DMS79 treated with DMSO at 0.1 percent for 48 hours (cell line): ENCODE measurements at regions not wholly inside any gene's neighbourhood (a gene's known extent, or its start where the extent isn't known, plus 50 kb on each side); places are given as distances from the start of the nearest gene placed in this dataset.
"Not testable (repeated sequence)": the region's sequence is repeated elsewhere in the genome, so short reads cannot be mapped to it uniquely, and the experiment has no call there.

Experiments
- DNase-seq: peaks from one replicate; lab custom pipeline; 2025; lab: John Stamatoyannopoulos, UW

DNA sequence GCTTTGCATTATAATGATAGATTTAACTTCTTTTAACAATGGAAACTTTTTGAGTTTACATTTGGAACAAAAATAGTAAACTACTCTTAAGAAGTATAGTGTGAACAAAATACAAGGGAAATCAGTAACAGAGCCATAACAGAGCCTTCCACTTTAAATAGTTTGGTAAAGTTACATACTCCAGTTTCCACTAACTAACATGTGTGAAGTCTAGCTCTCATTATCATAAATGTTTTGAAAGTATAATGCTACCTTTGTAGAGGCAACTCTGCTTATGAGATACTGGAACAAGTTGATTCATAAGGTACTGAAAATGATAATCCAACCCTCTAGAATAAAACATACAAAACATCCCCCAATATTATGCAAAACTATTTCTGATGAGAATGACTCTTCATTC, 1155.1 kb upstream of the ADGRL2 start:
- DNase-seq: no peak

DNA sequence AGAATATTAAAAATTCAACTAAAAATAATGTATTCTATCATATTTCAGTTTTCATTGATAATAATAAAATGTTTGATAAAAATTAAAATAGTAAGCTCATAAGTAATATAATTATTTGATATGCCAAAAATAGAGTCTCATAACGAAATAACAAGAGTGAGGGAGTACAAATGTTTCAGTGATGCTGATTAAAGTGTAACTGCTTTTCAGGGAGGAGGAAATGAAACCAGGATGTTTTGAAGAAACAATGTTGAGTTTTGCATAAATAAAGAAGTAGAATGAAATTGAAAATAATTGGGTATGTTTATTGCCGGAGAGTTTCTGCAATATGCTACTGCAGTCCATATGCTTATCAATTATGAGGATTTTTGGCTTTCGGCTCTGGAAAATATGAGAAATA, 1159.8 kb upstream of the ADGRL2 start:
- DNase-seq: no peak

DNA sequence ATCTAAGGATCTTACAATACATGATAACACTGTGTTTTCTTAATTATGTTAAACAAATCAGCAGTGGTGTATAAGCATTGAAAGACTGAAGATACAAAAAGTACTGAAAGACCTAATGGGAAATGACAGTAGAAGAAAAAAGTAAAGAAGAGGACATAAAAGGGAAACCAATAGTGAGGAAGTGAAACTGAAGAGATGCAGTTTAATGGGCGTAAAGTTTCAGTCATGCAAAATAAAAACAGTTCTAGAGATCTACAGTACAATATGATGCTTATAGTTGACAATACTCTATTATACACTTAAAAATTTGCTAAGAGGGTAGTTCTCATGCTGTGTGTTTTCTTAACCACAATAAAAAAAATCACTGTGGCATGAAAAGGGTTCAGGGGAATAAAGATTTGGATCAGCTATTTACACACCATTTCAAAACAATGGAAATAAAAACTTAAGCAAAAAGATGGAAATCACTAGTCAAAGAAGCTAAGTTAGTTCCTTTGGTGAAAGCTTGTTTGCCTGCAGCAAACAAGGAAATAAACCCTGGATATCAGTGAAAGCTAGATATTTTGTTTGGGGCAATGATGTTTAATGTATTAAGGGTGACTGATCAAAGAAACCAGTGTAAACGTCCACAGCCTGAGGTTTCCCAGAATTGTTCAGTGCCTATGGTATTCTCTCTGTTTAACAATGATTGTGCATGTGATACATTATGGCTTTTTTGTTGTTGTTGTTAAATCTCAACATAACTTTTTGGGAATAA, 1160.8 kb upstream of the ADGRL2 start:
- DNase-seq: no peak

DNA sequence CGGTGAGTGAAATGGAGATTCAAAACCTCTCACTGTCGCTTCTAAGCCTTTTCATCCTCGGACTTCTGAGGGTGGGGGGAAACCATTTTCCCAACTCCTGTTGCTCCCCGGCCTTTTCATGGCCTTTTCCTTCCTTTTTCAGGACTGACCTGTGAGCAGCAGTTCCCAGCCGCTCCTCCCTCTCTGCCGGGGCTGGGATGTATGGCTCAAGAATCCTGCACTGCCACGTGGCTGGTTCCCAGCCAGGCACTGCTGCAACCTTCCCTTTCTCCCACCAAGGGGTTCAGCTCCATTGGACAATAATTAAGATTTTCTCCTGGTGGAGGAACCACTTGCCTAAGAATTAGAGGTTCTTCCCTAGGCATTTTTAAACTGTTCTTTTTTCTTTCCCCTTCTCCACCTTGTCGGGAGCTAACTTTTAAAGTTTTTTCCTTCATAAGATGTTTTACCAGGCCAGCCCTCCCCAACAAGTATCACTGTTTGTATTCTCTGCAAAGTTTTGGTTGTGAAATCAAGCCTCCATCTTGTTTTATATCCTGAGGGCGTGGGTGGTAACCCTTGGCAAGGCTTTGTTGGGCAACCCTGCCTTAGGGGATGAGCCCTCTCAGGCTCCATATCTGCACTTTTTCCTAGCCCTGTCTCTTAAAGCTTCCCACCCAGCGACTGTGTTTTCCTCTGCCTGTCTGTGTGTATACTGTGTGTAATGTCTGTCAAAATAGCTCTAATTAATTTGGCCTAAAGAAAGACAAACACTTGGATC, 1166.6 kb upstream of the ADGRL2 start:
- no peak for DNase-seq

DNA sequence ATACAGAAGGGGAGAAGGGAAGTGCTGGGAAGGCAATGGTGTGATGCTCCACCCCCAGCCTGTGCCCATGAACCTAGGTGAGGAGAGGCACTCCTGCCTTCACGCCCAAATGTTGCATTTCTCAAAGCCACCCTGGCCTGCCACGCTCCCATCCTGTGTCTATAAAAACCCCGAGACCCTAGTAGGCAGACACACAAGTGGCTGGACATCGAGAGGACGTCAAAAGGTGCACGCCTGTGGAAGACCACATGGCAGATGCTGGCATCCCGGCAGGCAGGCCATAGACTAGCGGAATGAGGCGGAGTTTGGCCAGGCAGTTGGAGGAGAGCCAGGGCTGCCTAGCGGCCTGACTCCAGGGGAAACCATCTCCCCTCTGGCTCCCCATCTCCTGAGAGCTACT, 1168.5 kb upstream of the ADGRL2 start:
- DNase-seq: no peak

DNA sequence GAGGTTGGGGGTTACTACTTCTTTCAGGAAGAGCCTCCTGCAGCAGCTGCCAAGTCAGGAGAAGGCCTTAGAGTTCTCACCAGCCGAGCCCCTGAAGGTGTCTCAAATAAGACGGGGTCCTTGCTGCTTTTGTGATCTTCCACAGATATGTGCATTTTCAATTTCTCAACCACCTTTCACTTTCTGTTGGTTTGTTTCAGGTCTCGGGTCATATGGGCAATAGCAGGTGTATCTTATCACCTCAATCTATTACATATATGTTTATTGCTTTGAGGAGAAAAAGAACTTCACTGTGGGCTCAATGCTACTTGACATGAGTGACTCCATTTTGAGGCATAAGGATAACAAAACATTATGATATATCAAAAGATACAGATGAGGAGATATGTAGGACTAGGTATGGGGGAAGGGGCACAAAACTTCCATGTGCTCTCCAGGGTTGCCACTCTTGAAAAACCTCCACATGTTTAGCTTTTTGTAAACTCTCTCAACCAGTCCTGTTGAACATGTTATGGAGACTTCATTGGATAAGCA, 1171.4 kb upstream of the ADGRL2 start:
- DNase-seq: no peak

DNA sequence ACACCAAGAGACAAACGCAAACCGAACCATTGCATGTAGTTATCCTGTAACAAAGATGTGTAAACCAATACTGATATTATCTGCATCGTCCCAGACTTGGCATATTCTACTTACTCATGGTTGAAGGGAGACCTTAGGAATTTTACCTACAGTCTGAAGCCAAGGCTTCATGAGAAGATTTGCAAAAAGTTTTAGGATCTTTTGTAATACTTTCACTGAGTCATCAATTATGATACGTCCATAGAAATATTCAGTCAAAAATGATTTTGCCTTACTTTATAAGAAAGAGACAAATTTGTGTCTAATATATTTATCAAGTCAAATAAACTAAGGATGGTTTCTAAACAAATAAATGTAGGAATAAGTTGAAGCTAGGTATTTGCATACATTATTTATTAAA, 1176.1 kb upstream of the ADGRL2 start:
- DNase-seq: no peak

- no peak for DNase-seq
Observed at GRCh38 chr1:80607064-80607463, 1193.7 kb upstream of the ADGRL2 start.

DNA sequence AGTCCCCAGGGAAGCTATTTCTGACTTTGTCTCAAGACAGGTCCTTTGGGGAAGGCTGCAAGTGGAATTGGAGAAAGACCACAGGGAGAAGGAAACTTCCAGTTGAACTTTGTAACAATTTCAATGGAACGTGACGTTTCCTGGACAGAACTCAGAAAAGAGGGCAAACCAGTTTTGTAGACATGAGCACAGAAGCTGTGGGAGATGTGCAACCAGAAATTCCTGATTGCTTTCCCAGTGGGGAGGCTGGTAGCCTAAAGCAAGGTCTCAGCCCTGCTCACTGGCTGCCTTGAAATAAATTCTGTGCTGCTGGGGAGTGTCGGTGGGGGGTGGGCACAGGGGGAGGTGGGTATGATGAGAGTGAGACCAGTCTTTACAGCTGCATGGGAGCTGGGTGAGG, 1206.7 kb upstream of the ADGRL2 start:
- DNase-seq: no peak

DNA sequence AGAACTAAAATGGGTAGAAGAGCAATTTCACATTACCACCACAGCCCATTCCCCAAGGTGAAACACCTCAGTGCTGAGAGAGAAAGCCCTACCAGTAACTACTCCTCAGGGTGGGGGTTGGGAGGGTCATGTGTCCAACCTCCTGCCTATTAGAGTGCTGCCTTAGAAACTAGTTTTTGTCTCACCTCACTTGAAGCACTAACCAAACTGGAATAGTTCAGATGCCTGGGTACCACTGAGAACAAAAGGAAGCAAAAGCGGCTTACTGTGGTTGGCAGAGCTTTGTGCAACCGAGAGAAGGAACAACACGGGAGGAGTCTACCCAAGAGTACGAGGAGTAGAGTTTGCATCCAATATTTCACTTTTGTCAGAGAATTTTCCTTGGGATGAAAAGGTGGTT, 1207.5 kb upstream of the ADGRL2 start:
- DNase-seq: no peak

- no peak for DNase-seq
Observed at GRCh38 chr1:80582980-80583379, 1217.8 kb upstream of the ADGRL2 start.

- DNase-seq: no peak
Observed at GRCh38 chr1:80579055-80579454, 1221.7 kb upstream of the ADGRL2 start.

DNA sequence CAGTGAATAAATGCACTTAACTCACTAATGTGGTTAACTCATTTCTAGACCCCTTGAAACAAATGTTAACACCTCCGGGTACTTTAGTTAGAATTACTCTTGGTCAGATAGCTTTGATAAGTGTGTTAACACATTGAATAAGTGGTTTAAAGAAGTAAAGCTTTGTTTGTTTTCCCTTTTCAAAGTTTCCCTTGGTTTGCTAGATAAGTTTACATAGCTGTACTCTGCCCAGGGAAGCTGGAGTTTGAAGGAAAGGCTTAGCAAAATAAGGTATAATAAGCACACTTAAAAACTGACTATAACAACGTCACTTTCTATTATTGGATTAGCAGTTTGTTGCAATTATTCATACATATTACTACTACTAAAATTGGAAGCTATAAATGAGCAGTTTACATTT, 1233.9 kb upstream of the ADGRL2 start:
- no peak for DNase-seq

GRCh38 chr1:80566123-80566522, 1234.6 kb upstream of the ADGRL2 start:
- DNase-seq: no peak

- DNase-seq: no peak
Observed at GRCh38 chr1:80565406-80565805, 1235.3 kb upstream of the ADGRL2 start.

GRCh38 chr1:80542231-80542630, 1258.5 kb upstream of the ADGRL2 start:
- no peak for DNase-seq

- DNase-seq: no peak
Observed at GRCh38 chr1:80540596-80540995, 1260.1 kb upstream of the ADGRL2 start.

DNA sequence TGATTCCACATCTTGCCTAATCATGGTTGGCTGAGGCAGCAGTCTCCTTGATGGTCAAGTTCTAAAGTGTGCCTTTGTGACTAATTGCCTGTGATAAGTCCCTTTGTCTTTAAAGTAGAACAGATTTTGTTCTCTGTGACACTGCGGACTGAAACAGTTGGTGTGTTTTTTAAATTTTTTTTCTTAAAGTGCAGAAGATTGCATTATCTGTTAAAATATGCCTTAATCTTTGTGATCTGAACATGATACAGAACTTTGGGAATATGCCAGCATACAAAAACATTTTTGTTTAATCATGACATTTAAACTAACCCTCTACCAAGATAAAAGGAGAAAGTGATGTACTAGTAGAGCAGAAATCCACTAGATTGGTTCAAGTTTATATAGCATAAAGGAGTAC, 1260.6 kb upstream of the ADGRL2 start:
- DNase-seq: no peak

- not testable (repeated sequence) for DNase-seq
Observed at GRCh38 chr1:80539298-80539697, 1261.4 kb upstream of the ADGRL2 start.

GRCh38 chr1:80536461-80536860, 1264.3 kb upstream of the ADGRL2 start:
- DNase-seq: no peak

DNA sequence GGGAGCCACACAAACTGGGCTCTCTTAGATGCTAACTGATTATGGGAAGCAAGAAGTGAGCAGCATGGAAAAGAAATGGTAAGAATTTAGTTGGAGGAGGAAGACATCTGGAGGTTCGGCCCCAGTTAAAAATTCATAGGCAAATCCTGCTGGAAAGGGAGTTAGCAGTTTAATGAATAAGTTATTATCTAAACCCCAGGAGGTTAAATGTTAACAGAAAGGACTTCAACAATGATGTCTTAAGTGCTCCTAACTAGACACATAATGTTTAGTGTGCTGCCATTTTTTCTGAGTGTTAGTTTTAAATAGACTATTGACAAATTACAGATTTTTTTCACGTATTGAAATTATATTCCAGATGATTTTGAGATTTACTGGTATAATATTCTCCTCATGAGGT, 1265.3 kb upstream of the ADGRL2 start:
- DNase-seq: no peak

GRCh38 chr1:80534606-80535360, 1266.0 kb upstream of the ADGRL2 start:
- no peak for DNase-seq
